Middle frontal gyrus (tissue), 1 donor: ENCODE measurements at regions not wholly inside any gene's neighbourhood (a gene's known extent, or its start where the extent isn't known, plus 50 kb on each side); places are given as distances from the start of the nearest gene placed in this dataset.
"Not testable (repeated sequence)": the region's sequence is repeated elsewhere in the genome, so short reads cannot be mapped to it uniquely, and the experiment has no call there.

Experiments used
- DNase-seq: peaks from one replicate; pipeline ENCODE4 v3.0.0-alpha.2; 2015; ENCODE audit warnings: low spot score; ENCODE audit errors: extremely low spot score

DNA sequence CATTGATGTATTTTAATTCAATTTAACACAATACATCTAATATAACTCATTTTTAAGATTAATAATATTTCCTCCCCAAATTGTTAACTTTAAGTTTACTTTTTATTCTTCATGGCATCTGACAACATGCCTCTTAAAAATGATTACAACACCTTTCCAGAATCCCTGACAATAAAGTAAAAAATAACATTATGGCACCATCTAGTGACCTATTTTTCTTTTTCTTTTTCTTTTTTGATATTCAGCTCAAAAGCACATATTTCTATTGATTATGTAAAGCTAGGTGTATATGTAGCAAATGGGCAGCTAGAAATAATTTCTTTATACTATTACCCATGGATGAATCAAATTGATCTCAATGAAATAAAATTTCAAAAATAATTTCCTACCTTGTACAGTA, 834.3 kb upstream of the CDH8 start:
- DNase-seq, result no peak

DNA sequence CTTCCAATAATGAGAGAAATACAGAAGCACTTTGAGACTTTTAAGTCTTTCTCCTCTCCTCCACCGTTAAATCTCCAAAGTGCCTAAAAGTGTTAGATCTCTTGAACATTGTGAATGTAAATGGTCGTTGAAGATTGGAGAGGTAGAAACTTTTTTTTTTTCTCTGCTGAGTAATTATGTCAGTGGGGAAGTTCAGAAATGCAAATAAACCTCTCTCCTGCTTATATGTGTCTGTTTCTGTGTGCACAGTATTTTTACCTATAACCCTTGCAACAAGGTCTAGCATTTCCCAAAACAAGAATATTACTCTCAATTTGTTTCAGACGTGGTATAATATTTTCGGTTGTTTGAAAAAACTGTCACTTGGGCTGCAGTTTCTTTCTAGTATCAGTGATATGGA, 833.6 kb upstream of the CDH8 start:
- DNase-seq, result no peak

DNA sequence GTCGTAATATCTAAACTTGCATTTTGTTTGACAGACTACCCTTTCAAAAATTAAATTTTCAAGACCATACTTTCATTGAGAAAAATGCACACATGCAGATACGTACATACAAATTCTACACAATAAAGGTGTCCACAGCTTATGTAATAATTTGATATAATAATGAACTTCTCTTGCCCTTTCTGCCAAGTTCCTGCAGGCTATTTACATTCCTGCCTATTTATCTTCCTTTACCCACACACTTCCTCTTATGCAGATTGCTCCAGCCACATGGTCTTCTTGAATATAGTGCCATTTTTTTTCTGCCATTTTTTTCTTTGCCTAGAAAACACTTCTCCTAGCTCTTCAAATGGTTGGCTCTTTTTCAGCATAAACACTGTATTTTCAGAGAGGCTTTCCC, 826.9 kb upstream of the CDH8 start:
- DNase-seq, result no peak

DNA sequence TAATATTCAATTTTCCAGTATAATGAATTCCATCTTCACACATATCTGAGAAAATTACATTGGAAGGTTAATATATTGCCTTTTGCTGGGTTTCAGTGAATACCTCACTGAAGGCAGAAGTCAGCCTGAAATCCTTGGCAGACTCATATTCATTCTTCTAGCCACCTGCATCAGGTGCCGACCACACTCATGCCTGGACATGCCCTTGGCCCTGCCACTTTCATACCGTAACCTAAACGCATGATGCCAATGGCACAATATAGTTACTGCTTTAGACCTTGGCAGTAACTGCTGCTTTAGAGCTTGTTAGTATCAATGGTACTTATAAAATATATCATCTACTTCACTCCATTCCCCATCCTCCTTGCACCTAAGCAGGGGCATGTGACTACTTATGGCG, 817.6 kb upstream of the CDH8 start:
- DNase-seq, result no peak

DNA sequence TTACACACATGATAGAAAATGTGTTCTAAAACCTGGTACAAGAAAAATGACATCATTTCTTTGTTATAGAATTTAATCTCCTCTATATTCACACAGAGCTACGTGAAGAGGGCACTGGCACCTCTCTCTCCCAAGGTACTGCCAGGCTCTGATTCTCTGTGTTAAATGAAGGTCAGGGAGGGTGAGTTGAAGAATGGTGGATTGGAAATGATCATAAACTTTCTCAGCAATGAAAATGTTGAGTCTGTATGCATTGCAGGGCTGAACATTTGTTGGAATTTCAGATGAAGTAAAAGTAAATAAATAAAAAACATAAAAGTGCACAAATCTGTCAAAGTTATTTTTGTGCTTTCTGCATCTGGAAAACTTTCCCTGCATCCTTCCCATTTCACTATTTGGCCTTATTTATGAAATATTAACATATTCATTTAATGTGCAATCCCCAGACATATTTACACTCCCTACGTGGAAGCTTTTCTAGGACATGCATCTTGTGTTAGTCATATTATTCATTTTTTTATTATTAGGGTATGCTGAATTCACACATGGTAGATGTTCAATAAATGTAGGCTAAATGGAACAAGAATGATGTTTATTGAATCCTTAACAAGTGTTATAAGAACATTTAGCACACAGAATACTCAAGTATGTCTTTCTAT, 810.3 kb upstream of the CDH8 start:
- DNase-seq, result no peak

DNA sequence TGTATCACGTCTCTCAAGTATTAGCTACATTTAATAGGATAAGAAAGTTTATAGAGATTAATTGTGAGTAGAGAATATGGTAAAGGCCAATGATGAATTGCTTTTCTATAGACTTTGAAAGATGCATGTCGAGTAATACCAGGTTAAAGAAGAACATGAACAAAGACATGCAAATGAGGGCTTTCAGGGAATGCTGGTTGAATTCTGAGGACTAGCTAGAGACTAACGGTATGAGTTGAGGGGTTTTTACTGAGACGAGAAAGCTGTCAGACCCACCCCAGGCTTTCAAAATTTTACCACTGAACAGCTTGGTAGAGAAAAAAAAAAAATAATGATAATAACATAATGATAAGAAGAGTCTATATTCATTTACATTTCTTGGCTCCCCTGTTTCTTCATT, 796.0 kb upstream of the CDH8 start:
- no peak for DNase-seq

DNA sequence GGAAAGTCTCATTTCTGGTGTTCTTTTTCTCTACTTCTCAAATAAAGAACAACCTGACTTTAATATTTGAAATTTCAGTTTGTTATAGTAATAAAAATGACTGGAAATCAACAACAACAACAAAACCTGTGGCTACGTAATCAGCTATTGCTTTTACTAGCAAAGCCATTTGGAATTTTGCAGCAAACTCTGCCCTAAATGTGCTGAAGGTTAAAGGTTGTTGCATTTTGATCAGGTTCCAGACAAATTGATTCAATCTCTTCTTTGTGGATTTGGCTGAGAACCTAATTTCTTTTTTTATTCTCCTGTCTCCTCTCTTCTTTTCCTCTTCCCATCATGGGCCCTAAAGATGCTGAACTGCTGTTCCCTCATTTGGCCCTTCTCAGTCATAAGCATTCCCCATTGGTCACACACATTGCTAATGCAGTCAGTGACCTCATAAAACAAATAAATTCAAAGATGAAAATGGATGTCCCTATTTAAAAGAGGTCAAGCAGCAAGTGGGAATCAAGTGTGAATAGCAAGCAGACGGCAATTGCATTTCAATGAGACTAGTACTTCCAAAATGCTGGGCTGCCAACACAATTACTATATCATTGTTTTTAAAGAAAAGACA, 795.1 kb upstream of the CDH8 start:
- DNase-seq, result no peak

DNA sequence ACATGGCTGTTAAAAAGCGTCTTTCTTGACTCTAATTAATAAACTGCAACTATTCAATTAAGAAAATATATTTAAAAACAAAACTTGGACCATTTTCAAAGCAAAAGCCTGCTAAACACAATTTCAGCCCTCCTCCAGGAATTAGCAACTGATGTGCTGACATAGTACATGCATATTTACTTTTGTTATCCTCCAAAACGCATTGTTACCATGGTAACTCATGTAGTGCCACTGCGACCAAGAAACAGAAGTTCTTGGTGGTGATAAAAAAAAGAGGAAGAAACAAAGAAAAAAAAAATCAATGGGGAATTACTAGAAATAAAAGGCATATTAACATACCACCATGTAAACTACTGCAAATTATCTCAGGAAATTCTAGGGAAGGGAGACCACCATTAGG, 793.4 kb upstream of the CDH8 start:
- no peak for DNase-seq

DNA sequence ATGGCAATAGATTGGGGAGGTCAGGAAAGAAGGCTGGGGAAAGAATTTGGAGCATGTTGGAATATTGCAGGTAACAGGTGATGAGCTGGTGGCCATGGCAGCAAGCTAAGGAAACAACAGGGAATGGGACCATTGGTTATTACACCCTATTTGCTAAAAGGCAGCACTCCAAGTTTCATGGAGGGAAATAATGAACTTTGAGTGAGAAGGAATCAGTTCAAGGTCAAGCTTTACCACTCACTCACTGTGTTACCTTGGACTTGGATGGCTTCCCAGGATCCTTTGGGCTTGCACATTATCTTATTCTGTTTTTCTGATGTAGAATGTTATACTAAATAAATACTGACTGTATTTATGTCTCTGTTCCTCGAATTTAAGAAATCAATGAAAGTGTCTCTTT, 792.8 kb upstream of the CDH8 start:
- DNase-seq, result no peak

DNA sequence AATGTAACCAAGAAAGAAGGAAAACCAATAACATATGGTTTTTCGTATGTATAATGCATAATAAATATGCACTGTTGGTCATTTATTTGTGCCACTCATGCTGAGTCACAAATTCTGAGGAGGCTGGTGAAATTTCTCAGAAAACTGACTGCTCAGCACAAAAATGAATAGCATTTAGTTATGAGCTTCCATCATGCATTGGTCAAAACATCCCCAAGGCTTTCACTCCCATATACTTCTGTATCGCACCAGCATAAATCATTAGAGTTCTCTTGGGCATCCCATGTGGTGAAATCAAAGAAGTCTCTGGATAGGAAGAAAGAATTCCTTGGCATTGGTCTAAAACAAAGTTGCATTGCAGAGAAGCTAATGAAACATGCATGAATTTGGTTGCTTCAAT, 785.6 kb upstream of the CDH8 start:
- no peak for DNase-seq

DNA sequence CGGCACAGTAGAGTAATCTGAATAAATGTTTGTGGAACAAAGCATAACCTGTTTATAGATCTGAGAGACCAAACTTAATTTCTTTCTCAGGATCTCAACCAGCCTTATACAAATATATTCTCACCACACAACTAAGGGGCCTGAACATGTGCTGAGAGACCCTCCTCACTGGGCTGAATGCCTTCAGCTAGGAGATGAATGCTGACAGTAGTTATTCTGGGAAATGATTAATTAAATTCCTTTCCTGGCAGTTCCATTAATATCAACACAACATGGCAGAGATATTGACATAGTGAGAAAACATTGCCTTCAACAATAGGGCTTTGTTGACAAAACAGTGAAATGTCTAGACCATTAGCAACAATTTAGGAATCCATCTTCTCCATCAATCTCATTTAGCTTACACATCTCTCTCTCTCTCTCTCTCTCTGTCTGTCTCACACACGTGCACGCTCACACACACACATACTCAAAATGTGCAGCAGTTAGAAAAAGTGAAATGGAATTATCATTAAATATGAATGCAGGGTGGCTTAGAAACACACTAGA, 780.8 kb upstream of the CDH8 start:
- DNase-seq, result no peak

DNA sequence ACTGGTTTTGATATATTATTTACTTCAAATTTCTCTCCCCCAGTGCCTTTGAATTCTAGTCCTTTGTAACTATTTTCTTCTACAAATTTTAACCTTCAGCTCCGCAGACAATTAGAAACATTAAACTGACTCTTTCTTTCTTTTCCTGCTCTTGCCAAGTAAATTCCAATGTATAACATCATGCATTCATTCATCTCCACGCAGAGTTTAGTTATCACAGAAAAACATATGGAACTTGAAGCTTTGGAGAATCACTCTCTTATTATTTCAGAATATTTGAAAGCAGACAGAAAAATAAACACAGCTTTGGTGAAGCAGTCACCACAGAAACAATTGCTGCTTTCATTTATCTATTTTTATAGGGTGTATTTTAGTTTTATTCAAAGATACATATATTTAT, 778.7 kb upstream of the CDH8 start:
- no peak for DNase-seq

DNA sequence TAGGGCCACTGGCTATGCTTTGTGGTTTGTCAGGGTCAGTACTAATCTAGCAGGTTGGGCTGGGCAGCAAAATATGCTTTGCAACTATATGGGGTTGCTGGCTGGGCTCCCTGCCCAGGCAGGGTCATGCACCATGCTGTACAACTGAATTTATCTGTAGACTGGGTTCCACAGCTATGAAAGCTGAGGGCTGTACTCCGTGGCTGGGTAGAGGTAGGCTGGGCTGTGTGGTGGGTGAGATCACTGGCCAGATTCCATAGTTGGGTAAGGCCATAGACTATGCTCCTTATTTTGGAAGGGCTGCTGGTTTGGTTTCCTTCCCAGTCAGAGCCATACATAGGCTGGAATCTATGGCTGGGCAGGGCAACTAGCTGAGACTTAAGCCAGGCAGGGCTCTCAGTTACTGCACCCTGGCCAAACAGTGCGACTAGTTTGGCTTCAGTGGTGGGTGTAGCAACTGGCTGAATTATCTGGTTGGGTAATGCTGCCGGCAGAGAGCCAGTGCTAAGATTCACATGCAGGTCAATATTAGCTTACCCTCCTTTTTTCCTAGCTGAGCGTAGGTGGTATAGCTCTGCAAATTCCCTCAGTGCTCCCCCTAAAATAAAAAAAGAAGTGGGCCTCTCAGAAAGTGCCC, 769.1 kb upstream of the CDH8 start:
- no peak for DNase-seq

DNA sequence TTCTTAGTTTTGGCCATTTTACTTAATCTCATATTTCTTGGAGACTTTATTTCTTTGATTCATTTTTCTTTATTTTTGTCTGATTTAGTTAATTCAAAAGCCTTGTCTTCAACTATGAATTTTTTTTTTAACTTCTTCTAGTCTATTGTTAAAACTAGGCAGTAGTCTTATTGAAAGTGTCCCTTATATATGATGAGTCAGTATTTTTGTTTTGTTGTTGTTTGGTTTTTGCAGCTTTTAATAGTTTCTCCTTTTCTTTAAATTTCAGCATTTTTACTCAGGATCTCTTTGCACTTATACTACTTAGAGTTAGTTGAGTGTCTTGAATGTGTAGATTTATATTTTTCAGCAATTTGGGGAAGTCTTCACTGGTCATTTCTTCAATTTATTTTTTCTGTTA, 758.5 kb upstream of the CDH8 start:
- DNase-seq, result no peak

DNA sequence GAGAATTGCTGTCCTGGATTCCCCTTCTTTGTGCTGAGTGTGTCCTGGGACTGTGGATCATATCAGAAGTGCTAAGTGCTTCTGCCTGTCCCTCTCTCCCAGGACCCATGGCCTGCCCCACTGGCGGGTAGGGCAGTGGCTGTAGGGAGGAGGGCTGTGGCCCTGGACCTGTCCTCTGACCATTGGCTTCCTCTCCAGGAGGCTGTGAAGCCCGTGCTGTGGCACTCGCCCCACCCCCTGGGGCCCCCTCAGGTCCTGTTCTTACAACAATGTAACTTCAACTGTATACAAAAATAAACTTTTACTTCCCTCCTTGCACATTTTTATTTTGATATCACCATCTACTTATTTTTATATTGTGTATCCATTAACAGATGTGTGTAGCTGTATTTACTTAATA, 743.8 kb upstream of the CDH8 start:
- DNase-seq, result not testable (repeated sequence)

DNA sequence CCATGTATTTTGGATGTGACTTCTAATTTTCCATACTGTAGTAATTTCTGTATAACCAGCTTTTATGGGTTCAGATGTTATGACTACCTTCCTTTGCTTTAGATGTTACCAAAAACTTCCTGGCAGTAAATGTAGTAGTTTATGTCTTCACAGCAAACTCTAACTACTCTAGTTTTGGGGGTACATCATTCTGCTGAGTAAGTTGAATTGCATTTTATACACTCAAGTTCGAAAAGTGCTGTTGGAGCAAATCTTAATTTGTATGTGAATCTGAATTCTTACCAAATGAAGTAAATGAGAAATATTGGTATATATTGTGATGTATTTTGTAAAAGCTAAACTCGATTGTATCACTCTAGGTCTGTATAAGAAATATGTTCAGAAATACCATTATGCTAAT, 728.3 kb upstream of the CDH8 start:
- DNase-seq, result no peak

DNA sequence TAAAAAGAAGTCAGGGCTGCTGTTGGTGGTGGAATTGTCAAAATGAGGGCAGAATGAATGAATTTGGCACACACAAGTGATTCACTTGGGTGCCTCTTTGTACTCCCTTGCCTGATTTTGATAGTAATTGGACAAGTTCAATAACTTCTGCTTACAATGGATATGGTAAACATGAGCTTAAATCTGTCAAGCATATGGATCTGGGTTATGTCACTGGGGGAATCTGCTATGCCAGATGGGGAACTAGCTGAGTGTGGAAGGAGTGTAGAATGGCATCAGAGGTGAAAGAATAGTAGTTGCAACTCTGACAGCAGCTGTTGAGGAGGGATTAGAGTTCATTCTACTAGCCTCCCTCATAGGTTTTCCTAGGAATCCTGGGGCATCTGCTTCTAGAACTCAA, 724.2 kb upstream of the CDH8 start:
- DNase-seq, result no peak

DNA sequence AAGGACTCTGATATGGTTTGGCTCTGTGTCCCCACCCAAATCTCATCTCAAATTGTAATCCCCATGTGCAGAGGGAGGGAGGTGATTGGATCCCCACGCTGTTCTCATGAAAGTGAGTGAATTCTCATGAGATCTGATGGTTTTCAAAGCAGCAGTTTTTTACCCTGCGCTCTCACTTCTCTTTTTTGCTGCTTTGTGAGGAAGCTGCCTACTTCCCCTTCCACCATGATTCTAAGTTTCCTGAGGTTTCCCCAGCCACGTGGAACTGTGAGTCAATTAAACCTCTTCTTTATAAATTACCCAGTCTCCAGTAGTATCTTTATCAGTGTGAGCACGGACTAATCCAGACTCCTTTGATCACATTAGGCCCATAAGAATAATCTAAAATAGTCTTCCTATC, 719.7 kb upstream of the CDH8 start:
- no peak for DNase-seq

DNA sequence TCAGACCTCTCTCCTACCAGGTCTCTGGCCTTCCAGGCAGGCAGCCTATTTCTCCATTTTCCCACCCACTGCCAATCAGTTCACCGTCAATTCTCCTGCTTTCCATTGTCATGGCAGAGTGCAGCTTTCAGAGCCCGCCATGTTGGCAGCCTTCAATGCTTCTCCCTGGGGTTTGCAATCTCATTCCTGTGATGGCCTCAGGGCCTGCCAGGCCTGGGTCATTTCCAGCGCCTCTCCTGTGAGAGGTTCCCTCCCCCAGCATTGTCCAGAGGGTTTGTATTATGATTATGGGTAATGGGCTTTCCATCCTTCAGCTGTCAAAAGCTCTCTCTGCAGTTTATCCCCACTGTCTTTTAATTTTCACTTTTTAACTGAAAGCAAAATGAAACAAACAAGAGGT, 716.6 kb upstream of the CDH8 start:
- DNase-seq, result no peak

DNA sequence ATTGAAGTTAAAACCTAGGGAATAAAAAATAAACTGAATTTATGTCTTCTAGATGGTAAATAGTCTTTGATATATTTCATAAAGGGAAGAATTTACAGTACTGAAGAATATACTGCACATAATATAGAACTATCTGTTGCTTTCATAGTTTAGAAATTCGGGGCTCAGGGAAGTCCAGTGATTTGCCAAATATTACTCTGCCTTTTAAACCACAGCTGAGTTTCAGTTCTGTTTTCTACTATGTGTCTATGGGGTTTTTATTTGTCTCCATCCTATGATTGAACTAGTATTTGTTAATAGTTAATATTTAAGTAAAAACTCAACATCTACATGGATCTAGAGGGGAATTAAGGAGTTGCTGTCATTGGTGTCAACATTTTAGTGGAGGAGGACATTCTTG, 715.0 kb upstream of the CDH8 start:
- no peak for DNase-seq

DNA sequence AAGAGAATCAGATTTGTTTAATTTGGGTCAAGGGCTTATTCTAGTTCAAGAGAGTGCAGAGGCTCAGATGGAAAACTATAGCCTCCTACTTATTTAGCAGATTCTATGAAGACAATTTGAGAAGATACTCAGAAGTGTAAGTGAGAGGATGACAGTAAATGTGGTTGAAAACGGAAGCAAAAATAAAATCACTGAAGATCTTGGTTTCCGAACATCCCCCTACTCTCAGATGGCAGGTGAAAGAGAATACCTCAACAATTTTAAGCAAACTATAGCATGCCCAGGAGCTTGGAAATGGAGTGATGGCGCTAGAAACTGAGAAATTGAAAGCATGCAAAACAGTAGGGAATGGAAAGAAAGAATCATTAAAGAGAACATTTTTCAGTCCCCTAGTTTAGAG, 705.5 kb upstream of the CDH8 start:
- DNase-seq, result no peak

DNA sequence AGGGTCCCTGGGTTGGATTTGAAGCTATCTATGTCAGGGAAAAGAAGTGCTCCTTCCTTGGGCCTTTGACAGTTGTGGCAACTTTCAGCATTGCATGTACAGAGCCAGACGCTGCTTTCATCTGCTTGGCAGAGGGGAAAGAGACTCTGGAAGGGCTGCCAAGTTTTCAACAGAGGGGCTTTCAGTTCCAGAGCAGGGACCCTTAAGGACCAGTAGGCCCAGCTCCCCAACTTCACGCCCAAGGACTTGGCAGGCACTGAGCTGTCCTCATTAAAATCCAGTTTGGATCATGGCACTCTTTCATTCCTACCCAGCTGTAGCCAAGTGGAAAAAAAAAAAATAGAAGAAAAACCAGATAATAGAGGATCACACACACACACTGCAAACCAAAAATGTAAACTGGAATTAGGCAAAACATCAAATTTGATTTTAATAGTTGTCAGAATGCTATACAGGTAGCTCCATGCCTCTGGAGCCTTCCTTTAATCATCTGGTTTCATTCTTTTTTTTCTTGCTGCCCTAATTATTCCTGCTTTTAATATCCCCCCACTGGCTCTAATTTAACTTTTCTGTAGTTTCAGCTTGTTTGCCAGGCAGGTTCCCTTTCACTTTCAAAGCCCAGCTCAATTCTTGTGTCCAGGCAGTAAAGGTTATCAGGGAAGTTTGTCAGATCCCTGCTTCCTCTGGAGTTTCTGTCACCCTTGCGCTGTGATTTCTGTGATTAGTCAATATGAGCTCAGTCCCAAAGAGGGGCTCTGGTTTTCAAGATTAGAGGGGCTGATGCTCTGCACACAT, 702.6 kb upstream of the CDH8 start:
- DNase-seq, result peak; percentile 13
